Chondrocyte (in vitro differentiated cells): ENCODE measurements at regions not wholly inside any gene's neighbourhood (a gene's known extent, or its start where the extent isn't known, plus 50 kb on each side); places are given as distances from the start of the nearest gene placed in this dataset.

Experiments used
- DNase-seq: peaks from one replicate; pipeline ENCODE4 v3.0.0; 2021; ENCODE audit warnings: mixed read lengths, low spot score
- H3K27ac Mint-ChIP-seq: one replicate; pipeline ENCODE4 v1.8.0; 2021; ENCODE audit warnings: mild to moderate bottlenecking, moderate library complexity, mixed read lengths; ENCODE audit not compliant: unreplicated experiment
- H3K27me3 Mint-ChIP-seq: 2 replicates; pipeline ENCODE4 v1.8.0; 2021; ENCODE audit warnings: low read depth, mixed read lengths
- H3K36me3 Mint-ChIP-seq: 2 replicates; pipeline ENCODE4 v1.8.0; 2021; ENCODE audit warnings: low read depth, mixed read lengths
- H3K4me1 Mint-ChIP-seq: 2 replicates; pipeline ENCODE4 v1.8.0; 2021; ENCODE audit warnings: low read depth, mild to moderate bottlenecking, mixed read lengths
- H3K4me3 Mint-ChIP-seq: one replicate; pipeline ENCODE4 v1.8.0; 2021; ENCODE audit warnings: mild to moderate bottlenecking, moderate library complexity, mixed read lengths; ENCODE audit not compliant: unreplicated experiment
- H3K9me3 Mint-ChIP-seq: 2 replicates; pipeline ENCODE4 v1.8.0; 2021; ENCODE audit warnings: low read depth, mixed read lengths
- CTCF ChIP-seq: fragments of 200-600 bp; sonication (generic); IDR thresholded peaks from 2 replicates; pipeline ENCODE4 v1.5.0; 2021; ENCODE audit warnings: antibody characterized with exemption, mild to moderate bottlenecking, moderate library complexity

- no peak overlapping the region for H3K27ac Mint-ChIP-seq
- no peak overlapping the region for H3K4me3 Mint-ChIP-seq
- H3K9me3 Mint-ChIP-seq: peaks cover 7% of the 10 kb centered on the region
- no peak for TF ChIP-seq CTCF
- H3K27me3 Mint-ChIP-seq: no peaks in the 10 kb centered on the region
- no peak for DNase-seq
- peaks cover 35% of the 10 kb centered on the region for H3K4me1 Mint-ChIP-seq
- no peaks in the 10 kb centered on the region for H3K36me3 Mint-ChIP-seq
Measured at GRCh38 chr20:50425076-50425475, 85.1 kb upstream of the PTPN1 start.

GRCh38 chr20:50426866-50427718, 83.1 kb upstream of the PTPN1 start:
- Mint-ChIP-seq H3K36me3 (no peaks in the 10 kb centered on the region), H3K27ac (no peak overlapping the region), H3K9me3 (no peaks in the 10 kb centered on the region), H3K4me3 (no peak overlapping the region), H3K27me3 (no peaks in the 10 kb centered on the region), H3K4me1 (peaks cover 50% of the 10 kb centered on the region)
- TF ChIP-seq CTCF: no peak
- no peak for DNase-seq

- no peak overlapping the region for H3K27ac Mint-ChIP-seq
- TF ChIP-seq CTCF: no peak
- DNase-seq: no peak
- H3K9me3 Mint-ChIP-seq: no peaks in the 10 kb centered on the region
- no peaks in the 10 kb centered on the region for H3K36me3 Mint-ChIP-seq
- no peaks in the 10 kb centered on the region for H3K27me3 Mint-ChIP-seq
- no peak overlapping the region for H3K4me3 Mint-ChIP-seq
- peaks cover 44% of the 10 kb centered on the region for H3K4me1 Mint-ChIP-seq
Measured at GRCh38 chr20:50427719-50428083, 82.5 kb upstream of the PTPN1 start.

GRCh38 chr20:50428097-50428828, 81.9 kb upstream of the PTPN1 start:
- no peak for DNase-seq
- H3K4me3 Mint-ChIP-seq: no peak overlapping the region
- H3K27me3 Mint-ChIP-seq: no peaks in the 10 kb centered on the region
- H3K9me3 Mint-ChIP-seq: no peaks in the 10 kb centered on the region
- H3K4me1 Mint-ChIP-seq: peaks cover 39% of the 10 kb centered on the region
- H3K36me3 Mint-ChIP-seq: no peaks in the 10 kb centered on the region
- no peak overlapping the region for H3K27ac Mint-ChIP-seq
- no peak for TF ChIP-seq CTCF

- Mint-ChIP-seq H3K27me3 (no peaks in the 10 kb centered on the region), H3K27ac (no peak overlapping the region), H3K36me3 (no peaks in the 10 kb centered on the region), H3K4me1 (peaks cover 33% of the 10 kb centered on the region), H3K9me3 (no peaks in the 10 kb centered on the region), H3K4me3 (no peak overlapping the region)
- no peak for DNase-seq
- no peak for TF ChIP-seq CTCF
Measured at GRCh38 chr20:50429412-50429811, 80.8 kb upstream of the PTPN1 start.
